Sigmoid colon (tissue), 3 donors: ENCODE measurements at regions not wholly inside any gene's neighbourhood (a gene's known extent, or its start where the extent isn't known, plus 50 kb on each side); places are given as distances from the start of the nearest gene placed in this dataset.

Experiments used
- CTCF ChIP-seq, 4 experiments: fragments of 450-650 bp in 3 of 4; fragments of 200-600 bp in 1 of 4; IDR thresholded peaks; one replicate each; pipeline ENCODE4 v1.5.1; 2016 to 2019; ENCODE audit warnings: antibody characterized with exemption in 4 of 4, mild to moderate bottlenecking in 3 of 4, moderate library complexity in 2 of 4
- POLR2A ChIP-seq, 2 donors: fragments of 450-650 bp; IDR thresholded peaks; one replicate each; pipeline ENCODE4 v1.6.1; 2016; ENCODE audit warnings: antibody characterized with exemption in 2 of 2, mild to moderate bottlenecking in 2 of 2, moderate library complexity in 2 of 2

DNA sequence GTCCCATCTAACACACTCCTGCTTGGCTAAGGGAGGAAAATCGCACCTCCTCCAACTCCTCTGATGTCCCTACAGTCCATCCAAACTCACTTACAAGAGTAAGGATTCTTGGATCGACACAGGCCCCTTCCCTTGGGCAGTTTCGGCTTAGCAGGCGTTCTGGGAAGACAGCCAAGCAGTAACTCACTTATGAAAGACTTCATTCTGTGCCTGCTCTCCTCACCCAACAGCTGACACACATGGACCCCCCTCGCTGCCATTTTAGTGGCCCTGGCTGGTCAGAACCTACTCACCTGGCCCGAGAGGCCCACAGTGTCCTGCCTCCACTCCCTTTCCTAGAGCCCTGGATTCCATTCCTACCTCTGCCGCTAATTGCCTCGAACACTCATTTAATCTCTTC lies 52.3 kb upstream of the BCL2L14 start:
- TF ChIP-seq POLR2A (IDR thresholded peaks at IDR 0.05) (no peak), CTCF (IDR thresholded peaks at IDR 0.05) (no peak)
